Stimulated activated CD8-positive, alpha-beta memory T cell treated with anti-CD3 and anti-CD28 coated beads, Interleukin-4, amount 100 ng/mL, for 24 hours (primary cell): ENCODE measurements at regions not wholly inside any gene's neighbourhood (a gene's known extent, or its start where the extent isn't known, plus 50 kb on each side); places are given as distances from the start of the nearest gene placed in this dataset.

Experiments used
- DNase-seq: peaks from one replicate; pipeline ENCODE4 v3.0.0-alpha.2; 2020; ENCODE audit warnings: low read depth

DNA sequence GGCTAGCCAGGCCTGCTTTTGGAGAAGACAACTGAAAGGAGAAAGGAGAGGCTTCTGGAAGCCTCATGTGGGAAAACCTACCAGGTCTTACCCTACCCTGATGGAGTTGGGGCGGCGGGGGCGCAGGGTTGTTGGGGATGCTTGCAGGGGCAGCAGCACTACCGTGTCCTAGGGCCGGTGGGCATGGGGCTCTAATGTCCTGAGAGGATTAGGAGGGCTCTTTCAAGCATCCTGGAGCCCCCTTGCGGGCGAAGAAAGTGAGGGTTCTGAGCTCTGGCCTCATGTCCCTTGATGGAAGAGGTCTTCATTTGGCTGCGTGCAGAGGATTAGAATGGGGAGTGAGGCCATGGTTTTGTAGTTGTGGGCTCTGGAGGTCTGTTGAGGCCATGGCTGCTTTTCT, 86.9 kb upstream of the PITX1 start:
- DNase-seq: no peak

DNA sequence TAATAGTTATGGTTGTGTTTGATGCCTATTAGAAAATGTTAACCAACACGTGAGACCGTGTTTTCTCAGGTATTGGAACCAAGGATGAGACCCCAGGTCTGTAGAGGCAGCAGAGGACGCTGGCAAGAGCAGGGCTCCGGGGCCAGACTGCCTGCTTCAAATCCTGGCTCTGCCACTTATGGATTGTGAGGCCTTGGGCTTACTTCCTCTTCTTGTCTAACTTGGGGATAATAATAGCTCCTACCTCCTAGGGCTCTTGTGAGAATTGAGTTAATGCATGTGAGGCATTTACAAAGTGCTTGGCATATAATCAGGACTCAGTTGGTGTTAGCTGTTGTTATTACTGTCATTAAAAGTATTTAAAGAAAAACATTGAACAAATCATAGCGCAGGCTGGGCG, 85.5 kb upstream of the PITX1 start:
- DNase-seq: no peak

DNA sequence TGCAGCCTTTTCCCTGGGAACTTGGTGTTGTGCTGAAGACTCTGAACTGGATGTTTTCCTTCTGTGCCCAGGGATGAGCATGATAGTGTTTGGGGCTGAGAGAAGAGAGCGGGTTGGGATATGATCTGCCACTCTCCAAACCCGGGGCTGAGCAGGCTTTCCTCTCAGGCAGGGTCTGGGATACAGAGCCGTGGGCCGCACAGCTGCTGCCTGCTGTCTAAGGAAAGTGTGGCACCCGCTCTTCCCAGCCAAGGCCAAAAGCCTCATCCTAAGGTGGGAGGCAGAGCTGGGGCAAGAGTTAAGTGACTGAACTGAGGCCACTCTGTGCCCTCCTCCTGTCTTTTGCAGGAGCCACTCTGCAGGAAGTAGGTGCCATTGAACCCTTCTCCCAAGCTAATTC, 83.6 kb upstream of the PITX1 start:
- DNase-seq: no peak

DNA sequence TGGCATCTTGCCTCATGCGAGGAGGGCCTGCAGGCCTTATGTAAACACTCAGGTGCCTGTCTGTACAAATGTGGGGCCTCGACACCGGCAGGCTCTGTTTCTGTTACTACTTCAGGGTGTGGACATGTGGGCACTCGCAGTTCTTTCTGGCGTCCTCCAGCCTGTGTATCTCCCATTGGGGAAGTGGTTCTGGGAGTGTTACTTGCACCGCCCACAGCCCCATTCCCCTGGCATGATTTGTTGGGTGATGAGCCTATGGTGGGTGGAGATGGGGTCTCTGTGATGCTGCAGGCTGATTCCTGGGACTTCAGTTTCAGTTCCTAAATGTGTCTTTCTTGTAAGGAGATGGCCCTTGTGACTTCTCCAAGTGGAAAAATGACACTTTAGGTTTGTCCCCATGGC, 82.1 kb upstream of the PITX1 start:
- DNase-seq: no peak

DNA sequence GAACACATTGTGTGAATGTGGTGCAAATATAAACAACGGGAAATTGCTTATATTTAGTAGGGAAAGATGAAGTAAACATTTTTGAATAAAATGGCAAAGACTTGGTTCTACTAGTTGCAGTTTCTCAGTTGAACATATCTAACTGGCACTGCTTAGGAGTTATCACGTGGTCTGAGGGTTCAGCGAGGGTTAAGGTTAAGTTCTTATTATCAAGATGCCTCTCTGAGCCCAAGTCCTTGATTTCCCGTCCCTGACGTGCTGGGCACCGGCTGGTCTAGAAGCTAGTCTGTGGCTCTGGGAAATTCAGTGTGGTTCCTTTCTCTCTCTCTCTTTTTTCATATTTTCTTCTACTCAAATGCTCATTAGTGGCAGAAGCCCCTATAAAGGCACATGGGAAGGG, 81.6 kb upstream of the PITX1 start:
- no peak for DNase-seq

DNA sequence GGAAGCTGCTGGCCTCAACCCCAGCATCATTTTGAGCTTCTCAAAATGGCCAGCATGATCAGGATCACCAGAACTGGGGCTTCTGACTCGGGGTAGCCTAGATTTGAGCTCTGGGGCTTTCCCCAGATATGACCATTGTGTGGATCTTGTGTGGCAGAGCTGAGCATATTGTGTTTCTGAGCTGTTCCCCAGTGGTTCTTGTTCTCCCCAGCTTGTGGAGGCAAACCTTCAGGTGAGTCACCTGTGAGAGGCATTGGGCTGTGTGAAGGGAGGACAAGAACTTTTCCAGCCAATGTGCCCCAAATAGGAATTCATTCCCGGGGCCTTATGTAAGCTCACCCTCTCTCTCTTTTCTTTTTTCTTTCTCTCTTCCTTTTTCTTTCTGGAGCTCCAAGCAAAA, 80.7 kb upstream of the PITX1 start:
- no peak for DNase-seq

DNA sequence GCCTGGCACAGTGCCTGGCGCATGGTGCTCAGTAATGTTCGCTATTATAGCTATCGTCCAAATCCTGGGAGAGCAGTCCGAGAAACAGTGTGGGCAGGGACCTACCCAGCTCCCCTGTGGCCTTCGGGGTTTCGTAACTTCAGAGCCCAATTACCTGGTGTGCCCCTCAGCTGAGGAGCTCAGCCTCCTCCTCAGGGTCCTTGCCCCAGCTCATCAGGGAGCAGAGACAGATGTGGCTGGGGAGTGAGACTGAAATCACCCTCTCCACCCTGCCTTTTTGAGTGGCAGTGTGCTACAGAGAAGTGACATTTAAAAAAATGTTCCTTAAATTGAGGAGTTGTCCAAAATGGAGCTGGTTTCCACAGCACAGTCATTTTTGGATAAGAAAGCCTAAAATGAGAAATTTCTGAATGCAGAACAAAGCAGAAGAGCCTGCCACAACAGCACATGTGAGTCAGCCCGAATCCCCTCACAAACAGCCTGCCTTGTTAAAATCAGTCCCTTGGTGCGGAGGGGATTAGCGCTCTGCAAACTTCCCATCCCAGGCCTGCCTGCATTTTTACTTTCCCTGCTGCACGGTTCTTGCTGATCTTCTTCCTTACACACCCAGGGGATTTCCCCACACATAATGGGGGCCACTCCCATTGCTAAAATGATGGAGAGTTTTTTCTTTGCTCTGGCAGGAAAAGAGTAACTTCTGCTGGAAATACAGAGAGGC, 78.1 kb upstream of the PITX1 start:
- DNase-seq: no peak

DNA sequence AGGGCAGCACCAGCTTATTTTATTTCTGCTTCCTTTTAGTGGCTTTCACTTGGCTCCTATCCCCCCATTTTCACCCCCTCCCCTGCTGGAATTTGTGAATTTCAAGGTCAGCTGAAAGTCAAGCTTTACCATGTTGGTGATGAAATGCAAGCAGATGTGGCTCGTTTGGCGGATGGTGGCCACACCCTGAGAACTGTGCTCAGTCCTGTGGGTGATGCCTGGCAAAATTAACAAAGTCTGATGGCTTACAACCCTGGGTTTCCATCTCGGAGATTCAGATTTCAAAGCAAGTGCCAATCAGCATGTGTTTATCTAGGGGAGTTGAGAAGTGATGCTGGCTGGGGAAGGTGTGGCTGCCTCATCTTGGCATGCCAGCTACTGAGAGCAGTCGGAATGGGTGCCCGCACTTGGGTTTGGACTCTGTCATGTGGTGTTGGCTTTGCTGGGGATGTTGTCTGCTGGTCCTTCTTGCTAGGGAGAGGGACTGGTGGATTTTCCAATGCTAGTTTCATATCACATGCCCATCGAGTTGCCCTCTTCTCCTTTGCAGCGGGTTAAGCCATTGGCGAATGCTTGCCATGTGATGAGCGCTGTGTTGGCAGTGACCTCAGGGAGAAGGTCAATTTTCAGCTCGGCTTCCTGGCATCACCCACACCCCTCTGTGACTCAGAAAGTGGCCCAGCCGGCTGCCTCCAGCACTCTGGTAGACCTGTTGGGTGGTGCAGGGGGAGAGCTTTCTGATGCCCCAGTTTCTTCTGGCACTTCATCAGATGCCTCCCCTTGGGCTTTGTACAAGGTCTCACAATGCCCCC, 77.0 kb upstream of the PITX1 start:
- no peak for DNase-seq

DNA sequence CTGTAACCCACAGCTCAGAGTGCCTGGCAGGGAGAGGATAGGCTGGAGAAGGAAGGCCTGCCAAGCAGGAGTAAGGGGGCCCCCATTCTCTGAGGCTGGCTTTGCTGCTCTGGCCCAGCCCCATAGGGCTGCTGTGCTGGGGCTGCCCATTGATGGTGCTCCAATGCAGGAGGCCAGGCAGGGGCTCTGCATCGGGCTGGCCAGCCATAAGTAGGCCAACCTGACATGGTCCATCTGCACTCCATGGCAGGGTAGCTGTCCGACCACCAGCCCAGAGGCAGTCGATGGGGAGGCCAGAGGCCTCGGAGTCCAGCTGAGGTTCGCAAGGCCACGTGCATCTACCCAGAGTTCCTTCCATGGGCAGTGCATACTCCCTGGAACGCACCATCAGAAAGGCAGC, 75.0 kb upstream of the PITX1 start:
- DNase-seq: no peak

DNA sequence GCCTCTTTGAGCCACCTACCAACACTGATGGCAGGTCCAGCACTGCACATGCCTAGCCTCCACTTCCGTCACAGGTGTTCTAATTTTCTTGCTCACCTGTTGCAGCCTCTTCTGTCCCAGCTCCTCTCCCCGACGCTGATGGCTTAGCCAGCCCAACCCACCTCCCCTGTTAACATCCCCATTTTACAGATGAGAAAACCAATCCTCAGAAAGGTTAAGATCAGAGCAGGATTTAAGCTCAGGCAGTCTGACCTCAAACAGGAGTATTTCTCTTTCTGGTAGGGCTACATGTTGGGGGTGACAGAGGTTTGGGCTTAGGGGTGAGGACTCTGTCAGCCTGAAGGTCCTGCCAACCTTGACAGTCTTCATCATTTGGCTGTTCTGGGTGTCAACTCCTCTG, 74.5 kb upstream of the PITX1 start:
- no peak for DNase-seq

DNA sequence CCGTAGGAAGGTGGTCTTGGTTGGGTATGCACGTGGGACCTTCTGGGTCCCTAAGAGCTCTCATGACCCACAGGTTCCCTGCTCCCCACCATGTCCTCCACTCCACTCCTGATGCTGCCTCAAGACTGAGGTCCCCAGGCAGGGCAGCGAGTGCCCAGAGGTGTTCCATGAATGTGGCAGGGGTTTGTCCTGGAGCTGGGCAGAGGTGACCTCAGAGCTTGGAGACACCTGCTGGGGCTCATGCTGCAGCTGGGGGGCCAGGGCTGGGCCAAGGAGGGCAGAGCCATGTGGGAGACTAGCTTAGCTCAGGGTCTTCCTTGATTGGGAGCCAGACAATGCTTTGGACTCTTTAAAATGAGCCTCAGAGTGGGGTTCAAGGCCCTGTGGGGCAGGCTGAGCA, 74.0 kb upstream of the PITX1 start:
- DNase-seq: no peak

DNA sequence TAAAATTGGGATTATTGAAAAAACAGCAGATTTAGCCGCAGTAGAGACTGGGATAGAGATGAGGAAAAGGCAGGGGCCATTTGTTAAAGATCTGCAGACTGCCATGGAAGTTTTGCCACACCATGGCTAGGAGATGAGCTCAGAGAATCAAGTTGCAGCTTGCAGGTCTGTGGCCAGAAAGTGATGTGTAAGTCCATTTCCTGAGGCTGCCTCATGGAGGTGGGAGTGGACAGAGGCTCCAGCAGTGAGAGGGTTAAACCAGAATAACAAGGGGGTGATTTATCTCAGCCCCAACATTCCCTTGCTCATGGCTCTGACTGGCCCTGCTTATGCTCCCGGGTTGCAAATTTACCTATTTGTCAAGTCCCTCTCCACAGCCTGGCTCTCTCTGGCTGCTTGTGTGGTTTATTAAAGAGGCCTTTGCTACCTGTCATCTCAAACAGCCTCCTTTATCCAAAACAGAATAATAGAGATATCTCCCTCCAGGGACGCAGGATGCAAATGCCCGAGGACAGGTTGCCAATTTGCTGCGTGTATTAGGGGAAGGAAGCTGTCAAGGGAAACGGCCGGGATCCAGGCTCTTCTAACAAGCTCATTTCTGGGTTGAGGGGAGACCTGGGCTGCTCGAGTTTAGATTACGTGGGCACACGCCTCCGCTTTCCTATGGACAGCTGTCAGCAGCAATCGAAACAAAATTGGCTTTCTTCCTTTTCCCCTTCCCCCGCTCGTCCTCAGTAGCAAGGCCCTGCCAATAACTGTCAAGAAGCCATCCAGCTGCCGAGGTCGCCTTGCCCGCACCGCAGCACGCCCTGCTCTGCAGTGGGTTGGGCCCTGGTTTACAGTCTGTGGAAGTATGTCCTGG, 72.8 kb upstream of the PITX1 start:
- DNase-seq: no peak

DNA sequence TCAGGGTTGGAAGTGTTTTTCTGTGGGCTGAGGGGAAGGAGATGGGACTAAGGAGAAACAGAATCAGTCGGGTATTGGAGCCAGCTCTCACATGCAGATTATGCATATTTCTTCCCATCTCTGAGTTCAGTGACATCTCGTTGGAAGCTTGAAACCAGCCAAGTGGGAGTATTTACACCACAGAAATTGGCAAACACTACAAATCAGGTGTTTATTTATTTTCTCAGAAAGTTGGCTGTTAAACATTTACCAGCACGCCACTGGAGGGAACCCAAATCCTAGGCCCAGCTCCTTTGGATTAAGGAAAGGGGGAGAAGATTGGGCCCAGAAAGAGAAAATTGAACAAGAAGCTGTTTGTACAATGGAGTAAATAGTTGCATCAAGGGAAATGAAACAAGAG, 72.1 kb upstream of the PITX1 start:
- DNase-seq: no peak

DNA sequence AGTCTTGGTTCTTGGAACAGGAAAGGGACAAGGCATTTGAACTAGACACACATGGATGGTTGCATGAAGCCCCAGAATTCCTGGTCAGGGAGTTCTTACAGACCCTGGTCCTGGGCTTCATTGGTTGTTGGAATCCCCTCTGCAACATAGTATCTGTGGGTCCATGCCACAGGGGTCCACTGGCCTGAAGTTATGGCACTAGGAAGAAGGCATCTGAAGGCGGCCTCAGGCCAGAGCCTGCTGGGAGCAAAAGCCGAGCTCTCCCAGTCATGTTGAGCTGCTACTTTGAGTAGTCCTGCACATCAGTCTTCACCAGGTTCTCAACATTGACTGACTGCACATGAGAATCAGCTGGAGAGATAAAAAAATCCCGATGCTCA, 71.1 kb upstream of the PITX1 start:
- no peak for DNase-seq

DNA sequence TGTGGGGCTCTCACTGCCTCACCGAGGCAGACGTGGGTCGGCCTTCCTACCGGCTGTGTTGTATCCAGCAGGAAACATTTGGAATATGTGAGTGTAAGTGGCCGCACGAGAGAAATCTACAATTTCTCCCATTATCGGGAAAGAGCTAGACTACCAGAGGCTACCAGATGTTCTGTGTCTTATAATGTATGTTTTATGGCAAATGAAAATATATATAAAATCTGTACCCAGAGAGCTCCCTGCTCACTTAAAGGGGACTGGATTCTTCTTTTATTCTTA, 69.5 kb upstream of the PITX1 start:
- DNase-seq: no peak

DNA sequence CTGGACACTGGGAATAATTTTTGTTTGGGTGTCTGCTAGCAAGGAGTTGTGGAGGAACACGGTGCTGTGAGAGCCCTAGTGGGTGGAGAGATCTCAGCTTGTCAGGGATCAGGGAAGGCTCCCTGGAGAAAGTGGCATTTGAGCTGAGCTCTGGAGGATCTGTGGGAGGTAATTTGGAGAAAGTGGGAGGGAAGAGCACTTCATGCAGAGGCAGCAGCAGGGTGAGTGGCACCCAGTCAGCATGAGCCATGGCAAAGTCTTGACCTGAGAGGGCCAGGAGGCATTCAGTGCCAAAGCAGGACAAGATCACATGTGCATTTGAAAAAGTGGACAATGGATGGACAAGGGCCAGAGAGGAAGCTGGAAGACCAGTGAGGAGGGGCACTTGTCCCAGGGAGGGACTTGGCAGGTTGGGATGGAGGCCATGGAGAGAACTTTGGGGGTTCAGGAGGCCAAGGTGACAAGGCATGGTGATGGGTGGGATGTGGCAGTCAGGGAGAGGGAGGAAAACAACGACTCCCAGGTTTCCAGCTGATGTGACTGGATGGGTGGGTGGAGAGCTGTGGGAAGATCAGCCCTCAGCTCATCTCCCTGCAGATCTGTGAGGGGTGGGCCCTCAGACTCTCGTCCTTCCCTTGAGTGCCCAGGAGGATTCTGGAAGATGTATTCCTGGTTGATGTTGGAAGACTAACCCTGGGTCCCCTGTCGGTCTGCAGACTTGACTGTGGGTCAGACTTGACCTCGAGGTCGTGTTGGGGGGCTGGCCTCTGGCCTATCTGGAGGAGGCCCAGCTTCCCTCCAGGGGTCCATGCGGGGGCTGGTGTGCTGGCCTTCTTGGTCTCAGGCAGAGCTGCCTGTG, 68.9 kb upstream of the PITX1 start:
- DNase-seq: no peak

DNA sequence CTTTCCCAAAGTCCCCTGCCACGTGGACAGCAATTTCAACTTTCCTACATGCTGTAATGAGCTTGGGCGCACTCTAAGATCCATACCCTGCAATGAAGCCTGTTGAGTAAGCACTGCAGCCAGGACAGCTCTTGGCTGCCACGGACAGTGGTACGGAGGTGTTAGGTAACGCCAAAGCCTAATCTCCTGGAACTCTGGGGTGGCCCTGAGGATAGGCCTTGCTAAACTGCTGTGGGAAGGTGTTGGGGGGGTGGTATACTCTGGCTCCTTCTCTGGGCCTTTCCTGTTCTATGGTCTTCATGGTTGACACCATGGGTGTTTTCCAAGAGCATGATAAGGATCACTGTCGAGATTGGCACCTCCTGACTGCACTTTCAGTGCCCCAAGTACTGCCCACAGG, 66.4 kb upstream of the PITX1 start:
- DNase-seq: no peak

DNA sequence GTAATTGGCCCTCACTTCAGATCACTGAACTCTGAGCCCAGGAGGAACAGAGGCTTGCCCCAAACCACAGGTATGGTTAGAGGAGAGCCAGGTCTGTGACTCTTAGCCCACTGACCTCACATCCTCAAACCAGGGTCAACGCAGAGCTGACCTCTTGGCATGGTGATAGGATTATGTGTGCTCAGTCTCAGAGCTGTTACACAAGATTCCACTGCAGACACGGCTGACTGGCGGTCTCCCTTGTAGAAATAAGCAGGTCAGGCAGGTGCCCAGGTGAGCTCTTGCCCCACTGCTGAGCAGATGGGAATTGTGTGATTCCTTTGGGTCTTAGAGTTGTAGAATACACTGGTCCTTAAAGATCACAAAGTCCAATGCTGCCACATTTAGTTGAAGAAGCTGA, 66.0 kb upstream of the PITX1 start:
- no peak for DNase-seq

DNA sequence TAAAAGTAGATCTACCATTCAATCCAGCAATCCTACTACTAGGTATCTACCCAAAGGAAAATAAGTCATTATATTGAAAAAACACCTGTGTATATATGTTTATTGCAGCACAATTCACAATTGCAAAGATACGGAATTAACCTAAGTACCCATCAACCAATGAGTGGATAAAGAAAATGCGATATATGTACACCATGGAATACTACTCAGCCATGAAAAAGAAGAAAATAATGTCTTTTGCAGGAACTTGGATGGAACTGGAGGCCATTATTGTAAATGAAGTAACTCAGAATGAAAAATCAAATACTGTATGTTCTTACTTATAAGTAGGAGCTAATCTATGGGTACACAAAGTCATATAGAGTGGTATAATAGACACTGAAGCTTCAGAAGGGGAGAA, 63.4 kb upstream of the PITX1 start:
- no peak for DNase-seq

DNA sequence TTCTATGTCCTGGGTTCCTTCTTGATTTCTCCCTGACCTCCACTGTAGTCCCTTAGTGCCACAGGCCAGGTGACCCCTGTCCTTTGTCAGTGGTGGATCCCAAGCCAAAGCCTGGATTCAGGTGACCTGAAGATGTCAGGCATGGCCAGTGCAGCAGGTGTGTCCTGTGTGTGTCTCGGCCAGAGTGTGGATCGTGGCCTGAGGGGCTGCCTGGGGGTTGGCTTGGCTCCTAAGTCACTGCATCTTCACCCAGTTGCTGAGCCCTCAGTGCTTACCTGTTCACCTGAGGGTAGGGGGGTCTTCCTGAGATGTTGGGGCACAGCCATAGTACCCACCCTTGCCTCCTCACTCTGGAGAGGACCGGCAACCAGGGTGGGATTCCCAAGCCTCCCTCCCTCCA, 61.8 kb upstream of the PITX1 start:
- no peak for DNase-seq

DNA sequence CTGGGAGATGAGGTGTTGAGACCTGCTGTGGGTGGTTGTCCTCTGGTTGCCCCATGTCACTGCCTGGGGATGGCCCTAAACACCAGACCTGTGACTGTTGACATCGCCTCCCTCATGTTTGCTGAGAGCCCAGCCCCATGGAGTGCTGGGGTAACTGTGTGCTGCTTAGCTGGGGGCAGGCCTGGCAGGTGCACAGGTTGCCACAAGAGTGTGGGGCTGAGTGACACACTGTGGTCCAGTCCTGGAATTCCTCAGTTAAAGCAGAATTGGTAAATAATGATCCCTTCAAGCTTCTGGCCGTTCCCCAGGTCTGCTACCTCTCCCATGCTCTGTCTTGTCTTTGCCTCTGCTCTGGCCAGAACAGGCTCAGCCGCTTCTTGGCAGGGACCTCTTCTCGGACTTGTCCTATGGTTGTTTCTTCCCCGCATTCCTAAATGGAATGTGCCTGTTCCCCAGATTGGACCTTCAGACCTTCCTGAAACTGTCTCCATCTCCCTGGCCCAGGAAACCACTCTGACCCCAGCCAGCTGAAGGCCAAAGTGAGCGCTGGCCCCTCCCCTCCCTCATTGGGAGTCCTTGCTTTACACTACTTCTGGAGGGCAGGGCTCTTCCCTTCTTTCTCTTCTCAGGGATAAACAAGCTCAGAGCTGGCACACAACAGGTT, 61.2 kb upstream of the PITX1 start:
- DNase-seq: no peak
